Spinal cord (tissue), 10 donors: ENCODE measurements at regions not wholly inside any gene's neighbourhood (a gene's known extent, or its start where the extent isn't known, plus 50 kb on each side); places are given as distances from the start of the nearest gene placed in this dataset. TPM values are rescaled to one million over a fixed set of nuclear protein-coding genes. Genes with fewer than 3 reads are reported as not detected.

Experiments used
- DNase-seq, 6 donors: peaks; one replicate each; pipeline versions ENCODE4 v3.0.0 to v3.0.0-alpha.2; 2013 to 2015; ENCODE audit warnings: low spot score in 6 of 6, low read depth in 4 of 6
- H3K27ac ChIP-seq: one replicate; pipeline ENCODE4 v1.5.1; 2013; ENCODE audit warnings: low read depth, low read length, control low read depth
- H3K27me3 ChIP-seq: one replicate; pipeline ENCODE4 v1.6.1; 2013; ENCODE audit warnings: low read length; ENCODE audit not compliant: control insufficient read depth, insufficient read depth
- H3K36me3 ChIP-seq: one replicate; pipeline ENCODE4 v1.6.1; 2013; ENCODE audit warnings: low read length; ENCODE audit not compliant: control insufficient read depth, insufficient read depth
- H3K4me1 ChIP-seq: one replicate; pipeline ENCODE4 v1.6.1; 2013; ENCODE audit warnings: low read length; ENCODE audit not compliant: control insufficient read depth, insufficient read depth
- H3K4me3 ChIP-seq: one replicate; pipeline ENCODE4 v1.5.1; 2013; ENCODE audit warnings: low read depth, low read length, control low read depth
- H3K9me3 ChIP-seq: one replicate; pipeline ENCODE4 v1.6.1; 2013; ENCODE audit warnings: low read length; ENCODE audit not compliant: control insufficient read depth, insufficient read depth
- WGBS: methylation state at CpG from one replicate; pipeline ENCODE4 v1.1.5; 2013; ENCODE audit warnings: missing lambda C conversion rate; ENCODE audit not compliant: insufficient coverage; 5-methylcytosine and 5-hydroxymethylcytosine counted together
- small RNA-seq: library from RNA; depleted of rRNA; stranded (forward); fragments of <200 nt; gene quantifications from one replicate; pipeline ENCODE3, GENCODE V24; 2014; ENCODE audit warnings: low replicate concordance
- donor health status: healthy.

- no peak overlapping the region for H3K27ac ChIP-seq
- H3K4me3 ChIP-seq, result no peak overlapping the region
- no peaks in the 10 kb centered on the region for H3K27me3 ChIP-seq
- no CpG with 5 or more reads among the region's 4 CpGs for WGBS
- H3K4me1 ChIP-seq, result no peaks in the 10 kb centered on the region
- DNase-seq, result no peak
- H3K9me3 ChIP-seq, result peaks cover 3% of the 10 kb centered on the region
- H3K36me3 ChIP-seq, result no peaks in the 10 kb centered on the region
Measured at GRCh38 chr11:28384418-28384817, 276.2 kb downstream of the METTL15 start.

GRCh38 chr11:28383456-28383855 lies 275.3 kb downstream of the METTL15 start:
- peaks cover 3% of the 10 kb centered on the region for H3K9me3 ChIP-seq
- no CpG with 5 or more reads among the region's 1 CpG for WGBS
- no peaks in the 10 kb centered on the region for H3K27me3 ChIP-seq
- no peak for DNase-seq
- H3K4me1 ChIP-seq, result no peaks in the 10 kb centered on the region
- H3K36me3 ChIP-seq, result no peaks in the 10 kb centered on the region
- no peak overlapping the region for H3K4me3 ChIP-seq
- no peak overlapping the region for H3K27ac ChIP-seq

Small RNAs in the stretch of these regions (small RNA-seq; reads per million reads assigned to genes)
- gene MIR8068, result not detected
- not detected for gene RN7SL240P
